Glomerular visceral epithelial cell (primary cell): ENCODE measurements at regions not wholly inside any gene's neighbourhood (a gene's known extent, or its start where the extent isn't known, plus 50 kb on each side); places are given as distances from the start of the nearest gene placed in this dataset.

Experiments used
- DNase-seq: peaks from one replicate; pipeline ENCODE4 v3.0.0-alpha.2; 2016; ENCODE audit errors: extremely low spot score

DNA sequence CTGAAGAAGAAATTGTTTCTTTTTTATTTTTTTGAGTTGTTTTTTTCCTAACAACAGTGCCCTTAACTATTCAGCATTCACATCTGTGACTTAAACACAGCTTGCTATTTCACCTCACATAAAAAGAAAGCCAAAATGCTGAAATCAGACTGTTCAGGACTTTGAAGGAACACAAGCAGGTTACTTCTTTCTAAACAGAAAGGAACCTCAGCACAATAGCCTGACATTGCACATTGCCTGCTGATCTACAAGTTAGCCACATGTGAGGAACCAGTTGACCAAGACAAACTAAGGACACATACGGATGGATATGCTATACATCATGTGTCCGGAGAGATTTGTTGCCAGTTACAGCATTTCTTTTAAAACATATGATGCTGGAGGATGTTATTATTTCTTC lies 331.1 kb downstream of the FSIP2 start:
- DNase-seq = no peak

GRCh38 chr2:186085226-186085625 lies 346.6 kb downstream of the FSIP2 start:
- DNase-seq = no peak

GRCh38 chr2:186093174-186093573 lies 354.6 kb downstream of the FSIP2 start:
- DNase-seq = no peak

GRCh38 chr2:186098821-186099220 lies 360.2 kb downstream of the FSIP2 start:
- no peak for DNase-seq

- DNase-seq = peak; percentile 1
Measured at GRCh38 chr2:186099826-186100225, 361.2 kb downstream of the FSIP2 start.

GRCh38 chr2:186100636-186101035 lies 362.0 kb downstream of the FSIP2 start:
- no peak for DNase-seq

GRCh38 chr2:186101616-186102015 lies 363.0 kb downstream of the FSIP2 start:
- no peak for DNase-seq

DNA sequence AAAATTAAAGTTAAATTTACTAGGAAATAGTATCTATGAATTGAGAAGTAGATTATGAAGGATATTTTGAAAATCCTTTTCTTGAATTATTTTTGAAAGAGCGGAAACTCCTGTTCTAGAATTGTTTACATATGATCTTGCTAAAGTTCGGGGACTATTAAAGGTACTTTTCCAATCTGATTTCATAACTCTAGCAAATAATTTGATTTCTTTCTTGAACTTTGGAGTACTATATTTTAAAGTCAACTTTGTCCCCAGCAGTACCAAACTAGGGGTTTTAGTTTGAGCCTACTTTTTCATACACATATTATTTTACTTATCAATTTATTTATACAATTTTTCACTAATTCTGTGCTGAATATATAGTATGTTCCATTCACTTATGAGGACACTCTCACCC lies 364.7 kb downstream of the FSIP2 start:
- DNase-seq = no peak

DNA sequence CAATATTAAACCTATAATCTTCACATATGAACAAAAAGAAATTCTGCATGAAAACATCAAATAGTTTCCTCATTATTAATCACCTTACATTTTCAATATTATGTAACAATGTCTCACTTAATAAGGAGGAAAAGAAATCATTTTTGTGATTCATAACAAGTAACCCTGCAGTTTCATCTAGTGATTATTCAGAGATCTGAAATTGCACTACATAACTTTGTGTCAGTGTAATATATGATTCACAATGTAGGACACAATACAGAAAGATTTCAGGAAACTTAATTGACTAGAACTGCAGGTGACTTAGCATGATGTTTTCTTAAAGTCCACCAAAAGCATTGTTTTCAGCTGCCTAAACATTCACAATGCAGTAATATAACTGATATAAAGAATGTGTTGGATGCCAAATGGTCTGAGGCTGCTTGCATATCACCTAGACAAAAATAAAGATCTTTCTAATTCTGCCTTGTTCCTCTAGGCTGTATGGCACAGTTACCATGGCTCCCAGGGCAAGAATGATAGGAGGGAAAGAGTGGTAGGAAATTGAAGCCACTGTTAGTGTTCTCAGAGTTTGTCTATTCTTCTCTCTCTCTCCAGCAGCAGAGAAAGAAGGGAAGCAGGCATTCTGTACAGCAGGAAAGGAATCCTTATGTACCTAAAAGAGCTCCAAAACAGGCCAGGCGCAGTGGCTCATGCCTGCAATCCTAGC lies 366.6 kb downstream of the FSIP2 start:
- no peak for DNase-seq

DNA sequence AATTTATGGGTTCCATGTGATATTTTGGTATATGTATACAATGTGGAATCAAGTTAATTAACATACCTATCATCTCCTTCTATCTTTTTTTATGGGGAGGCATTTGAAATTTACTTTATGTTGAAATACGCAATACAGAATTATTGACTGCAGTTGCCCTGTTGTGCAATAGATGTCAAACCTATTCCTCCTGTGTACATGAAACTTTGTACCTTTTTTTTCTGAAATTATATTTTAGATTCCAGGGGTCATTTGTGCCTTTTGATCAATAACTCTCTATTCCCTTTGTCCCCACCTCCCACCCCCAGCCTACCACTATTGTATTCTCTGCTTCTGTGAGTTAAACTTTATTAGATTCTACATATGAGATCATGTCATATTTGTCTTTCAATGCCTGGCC lies 369.9 kb downstream of the FSIP2 start:
- no peak for DNase-seq

DNA sequence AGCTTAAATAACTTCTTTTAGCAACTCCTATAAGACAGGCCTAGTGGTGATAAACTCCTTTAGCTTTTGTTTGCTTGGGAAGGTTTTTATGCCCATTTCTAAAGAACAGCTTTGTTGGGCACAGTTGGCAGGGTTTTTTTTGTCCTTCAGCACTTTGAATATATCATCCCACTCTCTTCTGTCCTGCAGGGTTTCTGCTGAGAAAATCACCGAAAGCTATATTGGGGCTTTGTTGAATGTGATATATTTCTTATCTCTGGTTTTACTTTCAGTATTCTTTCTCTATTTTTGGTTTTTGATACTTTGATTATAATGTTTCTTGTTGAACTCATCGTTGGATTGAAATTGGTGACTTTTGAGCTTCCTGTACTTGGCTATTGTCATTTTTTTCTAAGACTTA lies 372.8 kb upstream of the ZC3H15 start:
- DNase-seq = no peak

GRCh38 chr2:186125156-186125555 lies 360.9 kb upstream of the ZC3H15 start:
- no peak for DNase-seq

DNA sequence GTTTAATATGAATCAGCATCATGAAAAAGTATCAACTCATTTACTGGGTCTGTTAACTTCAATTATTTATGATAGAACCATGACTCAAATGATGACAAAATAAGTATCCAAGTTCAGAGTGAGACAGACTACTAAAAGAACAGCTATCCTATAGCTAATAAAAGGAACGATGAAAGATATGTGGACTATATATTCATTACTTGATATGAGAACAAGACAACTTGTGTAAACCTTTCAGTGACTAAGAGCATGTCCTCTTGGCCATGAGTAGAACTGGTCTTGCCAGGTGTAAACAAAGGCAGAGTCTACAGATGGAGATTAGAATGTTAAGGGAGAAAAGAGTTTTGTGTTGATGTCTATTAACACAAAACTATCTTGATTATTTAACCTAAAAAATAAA lies 360.4 kb upstream of the ZC3H15 start:
- no peak for DNase-seq

DNA sequence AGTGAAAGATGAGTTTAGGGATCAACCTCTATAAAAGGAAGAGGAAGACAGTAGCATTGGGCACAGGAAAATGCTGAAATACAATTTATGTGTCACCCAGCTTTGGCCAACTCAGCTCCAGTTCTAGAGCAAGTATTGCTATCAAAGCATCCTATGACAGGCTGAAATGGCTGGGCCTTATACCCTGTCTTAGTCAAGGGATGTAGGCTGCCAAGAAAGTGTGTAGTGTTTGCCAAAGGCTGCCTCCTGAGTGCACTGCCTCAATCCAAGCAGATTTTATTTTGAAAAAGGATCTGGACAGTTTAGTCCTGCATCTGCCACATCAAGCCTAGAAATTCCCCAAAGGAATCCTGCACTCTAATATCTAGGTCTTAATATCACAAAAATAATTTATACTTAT lies 359.9 kb upstream of the ZC3H15 start:
- DNase-seq = no peak

DNA sequence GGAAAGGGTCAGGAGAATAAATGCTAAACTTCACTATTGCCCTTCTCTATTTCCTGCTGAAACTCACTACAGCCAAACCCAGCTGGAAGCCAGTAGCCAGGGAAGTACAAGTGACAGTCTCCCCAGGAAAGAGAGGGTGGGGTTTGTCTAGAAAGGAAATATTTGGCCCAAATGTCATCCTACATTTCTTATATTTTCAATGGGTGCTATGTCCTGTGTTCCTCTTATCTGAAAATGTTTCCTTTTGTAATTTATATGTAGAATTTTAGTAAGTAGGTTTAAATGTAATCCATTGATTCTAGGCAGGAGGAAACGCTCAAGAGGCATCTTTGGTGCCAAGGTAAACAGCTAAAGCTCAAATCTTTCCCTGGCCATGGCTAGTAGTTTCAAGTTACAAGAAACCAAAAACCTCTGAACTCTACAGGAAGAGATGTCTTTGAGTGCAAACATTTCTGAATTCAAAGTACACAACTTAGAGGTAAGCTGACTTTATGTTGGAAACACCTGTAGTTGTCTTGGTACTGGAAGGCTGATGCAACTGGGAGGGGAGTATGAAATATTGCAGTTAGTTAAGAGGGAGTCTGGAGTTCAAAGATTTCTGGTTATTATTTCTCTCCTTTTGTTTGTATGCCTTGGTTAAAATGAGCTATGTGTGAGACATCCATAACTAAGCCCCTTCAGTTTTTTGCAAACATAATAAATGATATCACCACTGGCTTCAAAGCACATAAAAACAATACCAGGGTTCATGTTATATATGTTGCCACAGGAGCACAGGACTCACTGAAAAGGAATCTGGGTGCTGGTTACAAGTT lies 356.1 kb upstream of the ZC3H15 start:
- peak; percentile 47 for DNase-seq

DNA sequence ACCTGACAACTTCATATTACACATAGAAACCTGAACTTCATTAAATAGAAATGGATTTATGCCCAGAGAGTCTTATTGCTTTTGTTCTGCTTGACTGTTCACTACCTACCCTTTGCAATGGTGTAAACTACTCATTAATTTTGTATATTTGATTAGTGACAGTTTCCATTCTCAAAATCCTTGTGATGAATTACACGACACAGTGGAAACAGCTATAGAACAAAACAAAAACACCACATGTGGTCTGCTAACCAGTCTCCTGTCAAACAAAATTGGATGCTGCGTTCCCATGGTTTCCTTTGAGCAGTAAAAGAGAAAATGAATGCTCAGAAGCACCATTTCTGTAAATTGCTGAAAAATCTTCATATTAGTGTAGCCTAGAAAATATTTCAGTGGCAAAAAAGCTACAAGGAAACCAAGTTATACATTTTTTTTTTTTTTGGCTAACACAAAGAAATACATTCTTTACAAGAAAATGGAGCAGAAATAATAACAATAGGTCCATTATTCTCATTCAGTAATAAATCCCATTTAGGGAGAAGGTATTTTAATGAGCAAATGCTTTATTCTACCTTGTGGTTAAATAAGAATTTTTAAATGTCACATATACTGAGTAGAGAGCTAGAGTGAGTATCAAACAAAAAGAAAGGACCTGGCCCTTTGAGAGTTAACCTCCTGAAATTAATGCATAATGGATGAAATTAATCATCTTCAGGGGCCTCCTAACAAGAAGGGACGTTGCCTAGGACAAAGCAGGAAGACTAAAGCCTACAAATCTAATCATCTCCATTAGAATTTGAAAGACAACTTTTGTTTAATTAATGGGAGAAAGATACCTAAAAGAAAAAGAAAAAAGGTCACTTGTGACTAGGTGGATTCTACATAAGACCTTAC lies 355.1 kb upstream of the ZC3H15 start:
- no peak for DNase-seq

GRCh38 chr2:186135686-186136085 lies 350.4 kb upstream of the ZC3H15 start:
- DNase-seq = no peak

- DNase-seq = no peak
Measured at GRCh38 chr2:186136860-186137259, 349.2 kb upstream of the ZC3H15 start.

DNA sequence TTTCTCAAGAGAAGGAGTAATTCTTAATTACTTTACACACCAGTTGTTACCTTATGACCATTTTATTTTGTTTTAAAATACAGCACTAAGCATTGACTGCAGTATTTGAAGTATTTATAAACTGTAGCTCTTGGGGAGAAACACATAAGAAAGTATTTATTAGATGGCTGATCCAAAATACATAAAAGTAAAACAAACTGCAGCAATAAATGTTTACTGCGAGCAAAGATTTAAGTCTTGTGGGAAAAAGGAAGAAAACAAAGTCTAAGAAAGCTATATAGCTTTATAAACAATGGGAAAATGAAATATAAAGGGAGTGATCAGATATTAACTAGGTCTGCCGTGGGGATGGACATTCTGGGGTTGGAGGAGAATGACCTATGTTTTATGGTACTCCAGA lies 347.2 kb upstream of the ZC3H15 start:
- no peak for DNase-seq

- no peak for DNase-seq
Measured at GRCh38 chr2:186159101-186159500, 327.0 kb upstream of the ZC3H15 start.

DNA sequence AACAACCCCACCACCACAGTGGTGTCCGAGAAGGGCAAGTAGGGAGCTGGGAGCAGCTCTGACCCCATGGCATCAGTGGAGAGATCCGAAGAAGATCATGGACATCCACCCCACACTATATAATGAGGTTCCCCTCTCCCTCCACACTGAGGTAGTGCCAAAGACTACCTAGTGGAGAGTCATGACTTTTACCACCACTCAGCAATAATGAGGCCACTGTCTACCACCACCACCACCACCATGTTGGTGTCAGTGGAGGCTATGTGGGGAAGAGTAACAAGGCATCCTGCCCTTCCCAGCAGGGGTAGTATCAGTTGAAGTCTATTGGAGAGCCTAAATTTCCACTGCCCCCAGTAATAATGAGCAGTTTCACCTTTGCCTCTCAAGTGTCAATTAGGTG lies 321.7 kb upstream of the ZC3H15 start:
- DNase-seq = no peak

DNA sequence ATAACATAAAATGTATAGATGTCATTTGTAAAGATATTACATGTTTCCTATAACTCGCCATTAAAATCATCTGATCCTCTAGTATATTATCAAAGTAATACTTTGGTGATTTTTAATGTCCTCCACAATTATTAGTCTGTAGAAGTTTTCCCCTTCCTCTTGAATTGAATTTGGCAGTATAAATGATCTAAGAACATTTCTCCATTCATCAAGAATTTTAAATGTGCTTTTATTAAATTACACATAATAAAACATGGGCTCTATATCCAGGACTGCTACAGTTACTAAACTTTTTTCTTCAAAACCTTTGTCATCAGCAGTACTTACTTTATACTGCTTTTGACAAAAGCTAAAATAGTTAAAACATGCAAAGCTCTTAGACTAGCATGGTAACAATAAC lies 315.4 kb upstream of the ZC3H15 start:
- no peak for DNase-seq
